ENCODE measurements at regions not wholly inside any gene's neighbourhood (a gene's known extent, or its start where the extent isn't known, plus 50 kb on each side); places are given as distances from the start of the nearest gene placed in this dataset.

DNA sequence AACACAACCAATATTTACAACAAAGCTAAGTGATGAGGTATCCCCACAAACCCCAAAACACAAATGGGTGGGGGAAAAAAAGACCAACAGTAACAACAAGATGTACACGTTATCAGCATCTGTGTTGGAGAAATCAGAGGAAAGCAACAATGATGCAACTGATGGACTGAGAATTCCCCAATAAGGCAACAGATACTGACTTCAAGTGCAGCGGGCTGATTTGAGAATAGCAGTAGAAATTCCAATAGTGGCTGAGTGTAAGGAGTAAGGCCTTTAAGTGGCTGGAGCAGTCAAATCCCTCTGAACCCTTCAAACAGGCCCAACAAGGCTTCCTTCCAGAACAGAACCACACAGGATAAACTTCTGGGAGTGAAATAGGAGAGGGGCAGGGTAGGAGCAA lies 97.6 kb downstream of the TM2D1 start:
- Histone ChIP-seq H4K20me1 (ENCODE audit: control insufficient read depth, insufficient read depth, low read length, poor library complexity, severe bottlenecking) (no peaks in the 10 kb centered on the region), H3K9ac (ENCODE audit: low read length) (no peak overlapping the region), H3K4me2 (replicated peaks; ENCODE audit: low read depth, low read length, poor library complexity, severe bottlenecking) (no peak overlapping the region), H3K36me3 (replicated peaks in 1 of 2; ENCODE audit: control extremely low read depth in 1 of 2, control insufficient read depth in 1 of 2, extremely low read depth in 1 of 2, insufficient read depth in 2 of 2, low read length in 1 of 2) (no peaks in the 10 kb centered on the region), H2AFZ (ENCODE audit: insufficient read depth, low read depth, low read length, poor library complexity, severe bottlenecking) (no peak overlapping the region), H3K9me3 (ENCODE audit: control extremely low read depth in 1 of 3, control insufficient read depth in 2 of 3, insufficient read depth in 1 of 3, low read length in 2 of 3) (no peaks in the 10 kb centered on the region), H3K4me3 (ENCODE audit: control extremely low read depth in 1 of 5, extremely low read depth in 1 of 5, insufficient read depth in 1 of 5, low read depth in 2 of 5, low read length in 4 of 5) (no peak overlapping the region), H3K4me1 (ENCODE audit: control insufficient read depth in 2 of 2, insufficient read depth in 2 of 2, low read length in 2 of 2) (no peaks in the 10 kb centered on the region), H3K79me2 (ENCODE audit: control insufficient read depth, insufficient read depth, low read length) (no peaks in the 10 kb centered on the region), H3K27me3 (replicated peaks in 1 of 4; ENCODE audit: control extremely low read depth in 1 of 4, control insufficient read depth in 3 of 4, insufficient read depth in 4 of 4, low read length in 3 of 4) (no peaks in the 10 kb centered on the region), H3K27ac (ENCODE audit: low read length in 2 of 2) (no peak overlapping the region)
- intact Hi-C loops (cut with micrococcal nuclease) = no loop called here
- DNase-seq = no peak
- no peak for ATAC-seq (ENCODE audit: low read depth)
- H3K4me1 Mint-ChIP-seq = no peaks in the 10 kb centered on the region
- CTCF ChIA-PET = no interaction called here
- POLR2A ChIA-PET = no interaction called here
- H3K27me3 Mint-ChIP-seq = peaks cover 7% of the 10 kb centered on the region
- no peak overlapping the region for H3K27ac Mint-ChIP-seq
- WGBS (ENCODE audit: insufficient coverage) = 100% methylated on average over 1 of the region's 2 CpGs
- no peak overlapping the region for H3K4me3 Mint-ChIP-seq
- H3K9me3 Mint-ChIP-seq (ENCODE audit: insufficient read depth) = no peaks in the 10 kb centered on the region
- TF ChIP-seq, protein P1, sequence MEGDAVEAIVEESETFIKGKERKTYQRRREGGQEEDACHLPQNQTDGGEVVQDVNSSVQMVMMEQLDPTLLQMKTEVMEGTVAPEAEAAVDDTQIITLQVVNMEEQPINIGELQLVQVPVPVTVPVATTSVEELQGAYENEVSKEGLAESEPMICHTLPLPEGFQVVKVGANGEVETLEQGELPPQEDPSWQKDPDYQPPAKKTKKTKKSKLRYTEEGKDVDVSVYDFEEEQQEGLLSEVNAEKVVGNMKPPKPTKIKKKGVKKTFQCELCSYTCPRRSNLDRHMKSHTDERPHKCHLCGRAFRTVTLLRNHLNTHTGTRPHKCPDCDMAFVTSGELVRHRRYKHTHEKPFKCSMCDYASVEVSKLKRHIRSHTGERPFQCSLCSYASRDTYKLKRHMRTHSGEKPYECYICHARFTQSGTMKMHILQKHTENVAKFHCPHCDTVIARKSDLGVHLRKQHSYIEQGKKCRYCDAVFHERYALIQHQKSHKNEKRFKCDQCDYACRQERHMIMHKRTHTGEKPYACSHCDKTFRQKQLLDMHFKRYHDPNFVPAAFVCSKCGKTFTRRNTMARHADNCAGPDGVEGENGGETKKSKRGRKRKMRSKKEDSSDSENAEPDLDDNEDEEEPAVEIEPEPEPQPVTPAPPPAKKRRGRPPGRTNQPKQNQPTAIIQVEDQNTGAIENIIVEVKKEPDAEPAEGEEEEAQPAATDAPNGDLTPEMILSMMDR (IDR thresholded peaks at IDR 0.05) = no peak
- TF ChIP-seq EZH2 (IDR thresholded peaks at IDR 0.05; ENCODE audit: borderline replicate concordance, insufficient read depth, low read depth, low read length, poor library complexity, severe bottlenecking) = no peak

- peaks cover 7% of the 10 kb centered on the region for H3K27me3 Mint-ChIP-seq
Measured at GRCh38 chr1:61626816-61627215, 98.1 kb downstream of the TM2D1 start.

More at GRCh38 chr1:61626816-61627215, 98.1 kb downstream of the TM2D1 start:
- no peak for ATAC-seq (ENCODE audit: low read depth)
- no peak for DNase-seq
- POLR2A ChIA-PET = no interaction called here
- no CpG with 5 or more reads among the region's 2 CpGs for WGBS (ENCODE audit: insufficient coverage)
- CTCF ChIA-PET = no interaction called here
- H3K9ac ChIP-seq (ENCODE audit: low read length) = no peak overlapping the region
- no peaks in the 10 kb centered on the region for H3K9me3 ChIP-seq (ENCODE audit: control extremely low read depth in 1 of 3, control insufficient read depth in 2 of 3, insufficient read depth in 1 of 3, low read length in 2 of 3)
- H3K36me3 ChIP-seq (replicated peaks in 1 of 2; ENCODE audit: control extremely low read depth in 1 of 2, control insufficient read depth in 1 of 2, extremely low read depth in 1 of 2, insufficient read depth in 2 of 2, low read length in 1 of 2) = no peaks in the 10 kb centered on the region
- no peak overlapping the region for H2AFZ ChIP-seq (ENCODE audit: insufficient read depth, low read depth, low read length, poor library complexity, severe bottlenecking)
- no peaks in the 10 kb centered on the region for H3K27me3 ChIP-seq (replicated peaks in 1 of 4; ENCODE audit: control extremely low read depth in 1 of 4, control insufficient read depth in 3 of 4, insufficient read depth in 4 of 4, low read length in 3 of 4)
- H3K4me1 Mint-ChIP-seq = no peaks in the 10 kb centered on the region
- TF ChIP-seq, protein P1 (IDR thresholded peaks at IDR 0.05) = no peak
- no peak for TF ChIP-seq EZH2 (IDR thresholded peaks at IDR 0.05; ENCODE audit: borderline replicate concordance, insufficient read depth, low read depth, low read length, poor library complexity, severe bottlenecking)
- no peak overlapping the region for H3K4me2 ChIP-seq (replicated peaks; ENCODE audit: low read depth, low read length, poor library complexity, severe bottlenecking)
- H3K79me2 ChIP-seq (ENCODE audit: control insufficient read depth, insufficient read depth, low read length) = no peaks in the 10 kb centered on the region
- H3K27ac Mint-ChIP-seq = no peak overlapping the region
- no peaks in the 10 kb centered on the region for H3K4me1 ChIP-seq (ENCODE audit: control insufficient read depth in 2 of 2, insufficient read depth in 2 of 2, low read length in 2 of 2)
- no peak overlapping the region for H3K4me3 Mint-ChIP-seq
- H3K27ac ChIP-seq (ENCODE audit: low read length in 2 of 2) = no peak overlapping the region
- intact Hi-C loops (cut with micrococcal nuclease) = no loop called here
- H3K4me3 ChIP-seq (ENCODE audit: control extremely low read depth in 1 of 5, extremely low read depth in 1 of 5, insufficient read depth in 1 of 5, low read depth in 2 of 5, low read length in 4 of 5) = no peak overlapping the region
- no peaks in the 10 kb centered on the region for H3K9me3 Mint-ChIP-seq (ENCODE audit: insufficient read depth)
- H4K20me1 ChIP-seq (ENCODE audit: control insufficient read depth, insufficient read depth, low read length, poor library complexity, severe bottlenecking) = no peaks in the 10 kb centered on the region

Data from B cell (primary cell).